SK-N-SH treated with all-trans-retinoic acid at 6 μM for 48 hours (cell line): ENCODE measurements at regions not wholly inside any gene's neighbourhood (a gene's known extent, or its start where the extent isn't known, plus 50 kb on each side); places are given as distances from the start of the nearest gene placed in this dataset.

Source experiments
- ATAC-seq: fragments of 200-7000 bp; cut with Tn5 transposase; 3 replicates; pipeline ENCODE4 v1.9.1; 2020; ENCODE audit warnings: mild to moderate bottlenecking, moderate library complexity
- ARNTL ChIP-seq: fragments of 450-650 bp; formaldehyde crosslinking; IDR thresholded peaks from 2 replicates; pipeline ENCODE4 v1.5.0; 2020; ENCODE audit warnings: low read depth, mild to moderate bottlenecking, moderate library complexity, borderline replicate concordance
- BACH2 ChIP-seq: fragments of 250-450 bp; sonication (Bioruptor Pico); IDR thresholded peaks from 2 replicates; pipeline ENCODE4 v1.9.0; 2021; ENCODE audit warnings: mild to moderate bottlenecking, borderline replicate concordance
- CREB5 ChIP-seq: fragments of 250-450 bp; sonication (Bioruptor Pico); IDR thresholded peaks from 2 replicates; pipeline ENCODE4 v1.5.1; 2020; ENCODE audit warnings: low read depth, mild to moderate bottlenecking, moderate library complexity
- CSDC2 ChIP-seq: fragments of 250-450 bp; sonication (Bioruptor Pico); IDR thresholded peaks from 2 replicates; pipeline ENCODE4 v1.5.0; 2020; ENCODE audit warnings: mild to moderate bottlenecking, moderate library complexity
- CSRNP3 ChIP-seq: fragments of 250-450 bp; sonication (Bioruptor Pico); IDR thresholded peaks from 2 replicates; pipeline ENCODE4 v1.5.1; 2021; ENCODE audit warnings: mild to moderate bottlenecking, moderate library complexity
- ESRRG ChIP-seq: fragments of 250-450 bp; sonication (Bioruptor Pico); IDR thresholded peaks from 2 replicates; pipeline ENCODE4 v1.6.1; 2021; ENCODE audit warnings: mild to moderate bottlenecking
- GLIS3 ChIP-seq: fragments of 250-450 bp; sonication (Bioruptor Pico); IDR thresholded peaks from 2 replicates; pipeline ENCODE4 v1.5.0; 2020; ENCODE audit warnings: mild to moderate bottlenecking, moderate library complexity
- PATZ1 ChIP-seq: fragments of 250-450 bp; sonication (Bioruptor Pico); IDR thresholded peaks from 2 replicates; pipeline ENCODE4 v1.8.0; 2020; ENCODE audit warnings: mild to moderate bottlenecking, moderate library complexity, borderline replicate concordance
- POU6F1 ChIP-seq: fragments of 250-450 bp; sonication (Bioruptor Pico); IDR thresholded peaks from 2 replicates; pipeline ENCODE4 v1.8.0; 2021; ENCODE audit warnings: low read depth, mild to moderate bottlenecking, moderate library complexity, borderline replicate concordance
- PPARA ChIP-seq: fragments of 250-450 bp; sonication (Bioruptor Pico); IDR thresholded peaks from 2 replicates; pipeline ENCODE4 v1.5.0; 2020; ENCODE audit warnings: mild to moderate bottlenecking, borderline replicate concordance
- RARB ChIP-seq: fragments of 250-450 bp; sonication (Bioruptor Pico); IDR thresholded peaks from 2 replicates; pipeline ENCODE4 v1.8.0; 2021; ENCODE audit warnings: mild to moderate bottlenecking, moderate library complexity
- SNAI2 ChIP-seq: fragments of 250-450 bp; sonication (Bioruptor Pico); IDR thresholded peaks from 2 replicates; pipeline ENCODE4 v1.5.0; 2020; ENCODE audit warnings: mild to moderate bottlenecking, moderate library complexity
- TCF4 ChIP-seq: fragments of 250-450 bp; sonication (Bioruptor Pico); IDR thresholded peaks from 2 replicates; pipeline ENCODE4 v1.8.0; 2021; ENCODE audit warnings: mild to moderate bottlenecking, moderate library complexity, borderline replicate concordance
- TOX ChIP-seq: fragments of 250-450 bp; sonication (Bioruptor Pico); IDR thresholded peaks from 2 replicates; pipeline ENCODE4 v1.8.0; 2021; ENCODE audit warnings: mild to moderate bottlenecking, moderate library complexity, borderline replicate concordance
- TSHZ2 ChIP-seq: fragments of 250-450 bp; sonication (Bioruptor Pico); IDR thresholded peaks from 2 replicates; pipeline ENCODE4 v1.5.0; 2020; ENCODE audit warnings: mild to moderate bottlenecking, moderate library complexity
- ZC3H10 ChIP-seq: fragments of 250-450 bp; sonication (Bioruptor Pico); IDR thresholded peaks from 2 replicates; pipeline ENCODE4 v1.5.1; 2021; ENCODE audit warnings: mild to moderate bottlenecking, moderate library complexity
- ZFP3 ChIP-seq: fragments of 250-450 bp; sonication (Bioruptor Pico); IDR thresholded peaks from 2 replicates; pipeline ENCODE4 v1.5.0; 2020; ENCODE audit warnings: mild to moderate bottlenecking, moderate library complexity
- ZFP30 ChIP-seq: fragments of 450-650 bp; formaldehyde crosslinking; IDR thresholded peaks from 2 replicates; pipeline ENCODE4 v1.5.0; 2022; ENCODE audit warnings: mild to moderate bottlenecking, moderate library complexity
- ZNF565 ChIP-seq: fragments of 450-650 bp; formaldehyde crosslinking; conservative IDR thresholded peaks from 2 replicates; pipeline ENCODE4 v1.5.0; 2020; ENCODE audit warnings: low read depth, mild to moderate bottlenecking, moderate library complexity
- ZNF70 ChIP-seq: fragments of 450-650 bp; formaldehyde crosslinking; IDR thresholded peaks from 2 replicates; pipeline ENCODE4 v1.5.0; 2020; ENCODE audit warnings: mild to moderate bottlenecking, moderate library complexity
- ZNF8 ChIP-seq: fragments of 450-650 bp; formaldehyde crosslinking; IDR thresholded peaks from 2 replicates; pipeline ENCODE4 v1.5.0; 2020; ENCODE audit warnings: mild to moderate bottlenecking, moderate library complexity

- TF ChIP-seq ESRRG (no peak), BACH2 (CRISPR knock-in tag) (no peak), TOX (CRISPR knock-in tag) (no peak), CSRNP3 (no peak), SNAI2 (CRISPR knock-in tag) (no peak), ZFP30 (no peak), PPARA (no peak)
- TF ChIP-seq, all 23 proteins: peak for 0
- no peak for ATAC-seq
These were observed 163.3 kb downstream of the HS3ST2 start for GRCh38 chr16:22977294-22977697.

- ATAC-seq: no peak
- TF ChIP-seq ZC3H10 (CRISPR knock-in tag) (no peak), ZFP30 (no peak)
These were observed 159.6 kb downstream of the HS3ST2 start for GRCh38 chr16:22973522-22973921.

- TF ChIP-seq ZNF70 (no peak), TSHZ2 (CRISPR knock-in tag) (no peak), TCF4 (CRISPR knock-in tag) (no peak), RARB (no peak), ZFP30 (no peak), ZNF8 (no peak), GLIS3 (no peak), ZNF565 (CRISPR knock-in tag) (no peak), ZFP3 (no peak), CSRNP3 (no peak), SNAI2 (CRISPR knock-in tag) (no peak), POU6F1 (no peak), TOX (CRISPR knock-in tag) (no peak), PPARA (no peak), ARNTL (CRISPR knock-in tag) (no peak), CREB5 (CRISPR knock-in tag) (no peak), CSDC2 (CRISPR knock-in tag) (no peak), ZC3H10 (CRISPR knock-in tag) (no peak)
- no peak for ATAC-seq
These were observed 157.5 kb downstream of the HS3ST2 start for GRCh38 chr16:22971346-22971924.

GRCh38 chr16:22970209-22970865, 156.4 kb downstream of the HS3ST2 start:
- ATAC-seq: no peak
- TF ChIP-seq GLIS3 (no peak), PPARA (no peak), ZFP30 (no peak), TSHZ2 (CRISPR knock-in tag) (no peak), ESRRG (no peak), TOX (CRISPR knock-in tag) (no peak), ZNF70 (no peak), ZC3H10 (CRISPR knock-in tag) (no peak), PATZ1 (no peak)
